ENCODE measurements at regions not wholly inside any gene's neighbourhood (a gene's known extent, or its start where the extent isn't known, plus 50 kb on each side); places are given as distances from the start of the nearest gene placed in this dataset.

DNA sequence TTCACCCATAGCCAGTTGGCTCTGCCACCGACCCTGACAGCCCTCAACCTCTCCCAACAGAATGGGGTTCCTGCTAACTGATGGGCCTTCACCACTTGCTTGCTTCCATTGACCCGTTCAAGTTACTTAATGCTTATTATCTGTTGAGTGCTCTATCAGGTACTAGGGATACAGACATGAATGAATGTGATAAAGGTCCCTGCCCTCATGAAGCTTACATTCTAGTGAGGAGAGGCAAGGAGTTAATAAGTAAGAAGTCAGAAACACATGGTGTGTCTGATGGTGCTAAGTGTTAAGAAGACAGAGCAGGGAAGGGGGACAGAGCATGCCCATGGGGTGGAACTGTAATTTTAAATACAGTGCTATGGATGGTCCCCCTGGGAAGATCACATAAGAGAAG is 107.5 kb upstream of the JUN start:
- DNase-seq = no peak

DNA sequence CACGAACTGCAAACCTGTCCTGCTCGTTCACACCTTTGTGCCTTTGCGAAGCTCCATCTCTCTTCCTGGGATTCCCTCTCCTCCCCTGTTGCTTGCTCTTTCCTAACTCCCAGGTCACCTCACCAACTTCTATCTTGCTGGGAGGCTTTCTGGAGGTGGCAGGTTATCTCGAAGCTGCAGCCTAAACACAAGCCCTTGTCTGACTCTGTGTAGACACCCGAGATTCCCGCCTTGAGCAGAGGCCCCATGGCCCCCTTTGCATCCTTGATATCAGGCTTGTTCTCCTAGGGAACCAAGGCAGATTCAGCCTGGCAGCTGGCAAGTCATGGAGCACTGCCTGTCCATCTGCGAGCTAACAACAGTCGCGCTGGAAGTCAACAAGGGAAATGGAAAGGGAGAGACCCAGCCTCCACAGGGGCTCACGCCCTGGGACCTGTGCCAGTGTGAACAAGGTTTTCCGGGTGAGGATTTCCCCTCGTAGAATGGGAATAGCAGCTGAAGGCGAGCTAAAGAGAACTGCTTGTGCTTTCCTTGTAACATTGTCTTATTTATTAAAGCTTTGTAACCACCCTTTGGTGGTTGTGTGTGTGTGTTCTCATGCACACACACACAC is 109.5 kb upstream of the JUN start:
- peak; percentile 94 for DNase-seq

DNA sequence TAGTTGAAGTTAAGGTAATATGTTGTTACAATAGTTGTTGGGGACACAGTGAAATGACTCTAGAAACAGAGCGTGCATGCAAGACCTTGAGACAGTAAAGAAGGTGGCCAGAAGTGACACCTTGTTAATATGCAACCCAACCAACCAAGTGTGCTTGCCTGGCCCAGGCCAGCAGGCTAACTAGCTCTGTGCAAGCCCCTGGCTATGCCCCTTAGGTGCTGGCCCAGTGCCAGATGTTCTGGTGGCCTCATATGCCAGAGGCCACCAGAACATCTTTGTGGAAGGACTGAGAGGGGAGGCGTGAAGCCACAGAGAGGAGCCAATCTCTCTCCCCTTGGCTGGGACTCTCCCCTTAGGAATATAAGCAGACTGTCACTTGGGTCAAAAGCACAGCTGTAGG is 111.2 kb upstream of the JUN start:
- DNase-seq = peak; percentile 23

DNA sequence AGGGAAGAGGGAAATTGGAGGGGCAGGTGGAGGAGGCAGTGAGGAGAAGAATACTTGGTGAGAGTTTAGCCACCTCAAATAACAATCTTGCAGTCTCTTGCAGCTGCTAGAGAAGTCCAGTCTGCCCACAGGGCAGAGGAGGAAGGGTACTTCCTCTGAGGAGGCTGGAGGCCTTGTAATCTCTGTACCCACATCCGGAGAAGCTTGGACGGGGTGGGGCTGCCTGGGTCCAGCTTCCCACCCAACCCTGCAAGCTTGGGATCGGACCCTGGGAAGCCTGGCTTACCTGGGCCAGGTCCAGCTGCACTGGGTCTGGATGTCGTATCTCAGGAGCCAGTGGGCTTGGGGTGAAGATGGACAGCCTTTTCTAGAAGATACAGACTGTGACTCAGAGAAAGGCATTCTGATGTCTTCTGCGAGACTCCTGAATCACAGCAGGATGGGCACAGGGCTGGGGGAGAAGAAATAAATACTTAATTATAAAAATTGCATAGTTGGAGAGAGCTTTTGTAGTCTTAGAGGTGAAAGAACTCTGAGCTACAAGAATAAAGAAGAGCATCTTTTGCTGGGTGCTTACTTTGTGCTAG is 111.8 kb upstream of the JUN start:
- DNase-seq = no peak

DNA sequence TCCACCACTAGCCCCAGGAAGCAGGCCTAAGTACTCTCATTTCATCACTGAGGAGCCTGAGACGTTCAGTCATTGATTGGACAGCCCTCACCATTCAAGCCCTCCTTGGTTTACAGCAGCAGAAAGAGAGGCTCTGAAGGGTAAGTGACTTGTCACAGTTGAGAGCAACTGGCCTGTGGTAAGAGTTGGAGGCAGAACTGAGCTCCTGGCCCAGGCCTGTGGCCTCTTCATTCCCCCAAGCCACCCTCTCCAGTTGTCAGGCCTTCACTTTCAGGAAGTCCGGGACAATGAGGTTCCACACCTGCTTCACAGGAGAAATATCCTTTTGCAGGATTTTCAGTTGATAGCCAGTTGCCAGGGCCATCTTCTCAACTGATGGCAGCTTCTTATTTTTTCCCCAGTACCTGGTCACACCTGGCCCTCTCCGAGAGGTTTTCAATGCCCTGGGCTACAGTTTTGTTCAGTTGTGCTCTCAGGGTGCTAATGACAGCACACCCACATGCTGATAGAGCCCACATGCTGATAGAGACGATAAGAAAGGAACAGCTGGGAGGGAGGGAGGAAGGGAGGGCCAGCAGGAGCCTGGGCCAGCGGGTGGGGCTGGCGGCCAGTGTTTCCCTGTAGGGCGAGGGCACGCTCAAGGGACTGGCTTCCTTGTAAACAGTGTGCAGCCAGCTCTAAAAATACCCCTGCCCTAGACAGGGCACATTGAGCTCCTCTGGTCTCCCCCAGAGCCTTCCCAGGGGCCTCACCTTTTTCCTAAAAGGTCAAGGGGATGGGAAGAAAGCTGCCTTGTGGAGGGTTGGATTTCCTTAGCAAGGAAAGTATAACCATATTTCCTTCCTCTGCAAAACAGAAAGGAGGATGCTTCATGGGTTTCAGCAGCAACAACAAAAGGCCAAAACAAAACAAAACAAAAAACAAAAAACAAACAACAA is 112.7 kb upstream of the JUN start:
- peak; percentile 93 for DNase-seq

DNA sequence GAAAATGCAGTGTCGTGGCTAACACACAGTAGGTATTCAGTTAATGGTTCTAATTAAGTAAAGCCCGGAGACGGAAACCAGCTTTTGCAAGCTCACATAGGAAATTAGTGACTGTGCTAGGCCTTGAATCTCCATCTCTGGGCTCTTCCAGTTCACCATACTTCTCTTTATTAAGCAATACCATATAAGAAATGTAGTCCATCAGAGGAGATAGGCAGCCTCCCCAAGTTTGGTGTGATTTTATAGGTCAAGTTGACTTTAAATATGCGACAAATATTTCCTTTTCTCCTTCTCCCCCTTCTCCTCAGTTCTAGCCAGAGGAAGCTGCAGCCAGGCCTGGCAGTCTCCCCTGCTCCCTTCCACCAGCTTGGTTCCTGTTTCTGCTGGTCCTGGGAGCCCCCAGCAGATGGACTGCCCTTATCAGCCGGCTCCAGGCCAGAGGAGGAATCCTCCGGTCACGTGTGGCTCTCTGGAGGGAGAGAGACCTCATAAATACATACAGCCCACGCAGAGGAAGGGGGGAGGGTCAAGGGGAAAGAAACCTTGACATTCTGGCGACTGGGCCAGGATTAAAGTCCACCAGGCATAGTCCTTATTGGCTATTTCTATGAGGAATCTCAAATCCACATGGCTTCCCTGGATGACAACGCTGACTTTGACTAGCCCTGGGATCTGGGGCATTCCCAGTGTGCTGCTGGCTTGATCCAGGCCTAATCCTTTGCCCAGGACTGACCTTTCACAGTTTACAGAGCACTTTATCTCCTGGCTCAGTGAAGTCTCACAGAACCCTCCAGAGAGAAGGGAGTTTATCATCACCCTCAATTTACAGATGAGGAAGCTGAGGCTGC is 115.1 kb upstream of the JUN start:
- no peak for DNase-seq

DNA sequence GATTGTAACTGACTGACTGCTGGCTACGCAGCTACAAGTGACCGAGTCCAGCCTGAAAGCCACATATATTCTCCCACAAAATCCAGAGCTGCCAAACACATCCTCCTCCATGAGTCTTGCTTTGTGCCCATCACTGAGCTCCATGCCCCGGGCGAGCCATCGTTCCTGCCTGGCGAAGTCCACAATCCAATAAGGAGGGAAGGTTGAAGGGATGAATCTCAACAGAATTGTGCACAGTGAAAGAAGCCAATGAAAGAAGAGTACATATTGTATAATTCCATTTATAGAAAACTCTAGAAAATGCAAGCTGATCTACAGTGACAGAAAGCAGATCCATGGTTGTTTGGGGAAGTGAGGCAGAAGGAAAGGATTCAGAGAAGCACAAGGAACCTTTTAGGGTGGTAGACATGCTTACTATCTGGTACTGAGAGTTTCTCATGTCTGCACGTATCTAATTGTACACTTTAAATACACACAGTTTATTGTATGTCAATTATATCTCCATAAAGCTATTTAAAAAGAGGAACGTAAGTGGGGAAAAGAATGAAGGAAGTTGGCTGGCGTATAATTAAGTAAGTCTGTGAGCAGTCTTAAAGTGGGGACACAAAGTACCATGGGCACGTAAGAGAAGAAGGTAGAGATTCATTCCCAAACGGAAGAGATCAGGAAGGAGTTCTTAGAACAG is 115.9 kb upstream of the JUN start:
- DNase-seq = no peak

DNA sequence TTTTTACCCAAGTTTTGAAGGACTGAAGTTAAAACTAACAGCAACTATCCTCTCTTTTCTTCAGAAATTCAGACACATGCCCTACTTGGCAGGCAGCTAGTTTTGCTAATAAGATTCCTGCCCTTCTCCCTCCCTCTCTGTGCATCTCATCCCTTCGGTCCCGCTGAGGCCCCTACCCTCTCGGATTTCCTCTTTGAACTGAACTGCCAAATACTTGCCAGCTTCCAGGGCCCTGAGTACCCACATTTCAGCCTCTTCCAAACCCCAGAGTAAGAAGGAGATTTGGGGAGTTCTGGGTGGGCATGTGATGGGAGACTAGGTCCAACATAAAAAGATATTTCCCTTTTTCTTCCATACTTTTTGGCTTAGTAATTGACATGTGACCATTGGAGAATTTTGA is 116.5 kb upstream of the JUN start:
- DNase-seq = no peak

DNA sequence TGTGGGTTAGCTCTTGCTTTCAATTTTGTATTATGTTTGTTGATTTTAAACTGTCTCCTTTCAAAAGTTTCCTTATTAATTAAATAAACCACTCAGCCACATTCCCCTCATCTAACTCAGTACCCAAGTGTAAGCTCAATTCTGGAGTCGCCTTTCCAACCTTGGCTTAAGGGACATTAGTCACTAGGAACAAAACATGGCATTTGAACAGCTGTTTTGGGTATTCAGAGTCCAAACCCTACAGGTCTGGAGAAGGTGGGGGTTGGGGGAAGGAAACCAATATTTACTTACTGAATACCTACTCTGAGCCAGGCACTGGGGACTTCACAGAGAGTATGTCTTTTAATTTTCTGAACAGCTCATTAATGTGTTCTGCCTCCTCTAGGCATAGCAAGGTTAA is 117.2 kb upstream of the JUN start:
- peak; percentile 78 for DNase-seq

DNA sequence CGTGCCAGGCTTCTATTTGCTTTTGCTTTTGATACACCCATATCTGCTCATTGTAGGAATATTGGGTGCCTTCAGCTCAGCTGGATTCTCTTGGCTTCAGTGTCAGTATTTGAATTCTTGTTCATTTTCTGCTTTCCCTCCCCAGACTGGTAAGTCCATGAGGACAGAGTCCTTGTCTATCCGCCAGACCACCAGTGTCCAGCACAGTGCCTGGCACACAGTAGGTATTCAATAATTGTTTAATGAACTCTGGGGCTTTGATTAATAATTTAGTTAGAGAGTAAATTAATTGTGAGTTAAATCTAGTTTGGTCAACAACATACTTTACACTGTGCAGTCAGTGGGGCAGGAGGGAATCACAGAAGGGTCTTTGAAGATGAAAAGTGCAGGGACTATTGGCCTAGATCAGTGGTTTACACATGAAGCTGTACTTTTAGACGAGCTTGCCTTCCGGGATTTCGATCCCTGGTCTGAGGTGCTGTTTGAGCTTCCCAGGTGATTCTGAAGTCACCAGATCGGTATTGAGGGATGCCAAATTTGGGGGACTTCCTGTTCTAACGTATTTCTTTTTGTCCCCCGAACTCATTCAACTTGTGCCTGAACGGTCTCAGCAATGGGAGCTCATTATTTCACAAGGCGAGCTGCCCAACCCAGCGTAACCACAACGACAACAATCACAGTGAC is 119.1 kb upstream of the JUN start:
- no peak for DNase-seq

DNA sequence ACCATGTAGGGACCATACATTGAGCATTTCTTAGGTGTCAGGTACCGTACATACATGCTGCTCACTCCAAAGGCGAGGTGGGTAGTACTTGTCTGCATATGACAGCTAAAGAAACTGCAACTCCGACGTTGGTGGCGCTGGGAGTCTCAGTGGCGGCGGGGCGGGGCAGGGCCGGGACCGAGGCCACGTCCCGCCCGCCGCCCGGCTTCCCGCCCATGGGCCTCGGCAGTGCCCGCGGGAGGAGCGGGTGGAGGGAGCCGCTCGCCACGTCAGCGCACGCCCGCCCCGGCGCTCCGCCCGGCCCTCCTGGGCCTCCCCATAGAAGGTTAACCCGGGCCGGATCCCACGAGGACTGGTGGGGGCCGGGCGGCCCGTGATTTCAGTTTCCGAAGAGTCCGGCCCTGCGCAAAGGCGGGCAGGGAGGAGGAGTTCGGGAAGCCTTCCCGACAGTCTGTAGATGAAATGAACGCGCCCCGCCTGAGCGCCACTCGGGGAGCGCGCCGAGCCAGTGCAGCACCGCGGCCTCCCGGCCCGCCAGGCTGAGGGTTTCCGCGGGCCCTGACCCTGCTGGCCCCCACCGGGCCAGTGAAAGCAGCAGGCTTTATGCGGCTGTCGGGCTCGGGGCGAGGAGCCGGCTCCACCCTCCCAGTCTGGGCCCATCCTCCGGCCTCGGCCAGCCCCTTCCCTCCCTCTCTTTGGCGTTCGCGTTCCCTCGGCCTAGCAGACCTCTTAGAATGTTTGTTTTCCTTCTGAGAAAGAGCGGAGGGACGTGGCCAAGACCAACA is 119.9 kb upstream of the JUN start:
- DNase-seq = peak; percentile 79

DNA sequence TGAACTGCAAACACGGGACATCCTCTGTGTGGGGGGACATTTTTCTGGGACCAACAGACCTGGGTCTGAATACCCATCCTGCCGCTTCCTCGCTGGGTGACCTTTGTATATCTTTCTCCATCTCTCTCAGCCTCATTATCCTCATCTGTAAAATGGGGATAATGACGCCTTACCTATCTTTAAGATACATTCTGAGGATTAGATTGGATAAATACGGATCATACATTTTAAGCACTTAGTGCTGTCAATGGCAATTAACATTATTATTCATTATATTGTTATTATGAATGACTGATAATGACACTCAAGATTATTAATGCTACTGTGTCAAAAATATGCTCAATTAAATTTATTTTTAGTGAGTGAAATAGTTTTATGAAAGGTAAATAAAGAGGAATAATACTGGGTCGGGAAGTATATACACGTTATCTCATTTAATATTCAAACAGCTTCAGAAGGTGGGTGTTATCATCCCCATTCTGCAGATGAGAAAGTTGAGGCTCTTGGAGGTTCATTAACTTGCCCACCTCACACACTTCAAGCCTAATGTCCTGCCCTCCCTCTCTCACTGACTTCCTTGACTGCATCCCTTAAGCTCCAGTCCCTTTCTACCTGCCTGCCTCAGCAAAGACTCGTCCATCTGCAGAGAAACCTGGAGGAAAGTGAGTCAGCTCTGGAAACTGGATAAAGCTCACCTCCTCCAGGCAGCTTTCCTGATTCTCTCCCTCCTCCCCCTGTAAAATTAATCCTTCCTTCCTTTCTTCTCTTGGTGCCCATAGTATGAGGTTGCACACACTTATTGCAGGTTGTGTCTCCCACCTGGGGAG is 120.7 kb upstream of the JUN start:
- no peak for DNase-seq

DNA sequence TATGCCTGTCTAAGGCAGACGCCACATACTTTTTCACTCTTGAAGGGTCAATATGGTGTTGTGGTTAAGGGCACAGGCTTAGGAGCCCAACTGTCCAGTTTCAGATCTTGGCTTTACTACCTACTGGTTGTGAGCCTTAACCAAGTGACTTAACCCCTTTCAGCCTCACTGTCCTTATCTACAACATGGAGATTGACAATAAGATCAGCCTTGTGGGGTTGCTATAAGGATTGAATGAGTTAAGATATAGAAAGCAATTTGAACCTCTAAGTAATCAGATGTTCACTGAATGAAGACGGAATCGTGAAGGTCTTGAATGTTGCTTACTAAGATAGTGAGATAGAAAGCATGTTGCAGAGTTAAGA is 121.3 kb upstream of the JUN start:
- DNase-seq = no peak

DNA sequence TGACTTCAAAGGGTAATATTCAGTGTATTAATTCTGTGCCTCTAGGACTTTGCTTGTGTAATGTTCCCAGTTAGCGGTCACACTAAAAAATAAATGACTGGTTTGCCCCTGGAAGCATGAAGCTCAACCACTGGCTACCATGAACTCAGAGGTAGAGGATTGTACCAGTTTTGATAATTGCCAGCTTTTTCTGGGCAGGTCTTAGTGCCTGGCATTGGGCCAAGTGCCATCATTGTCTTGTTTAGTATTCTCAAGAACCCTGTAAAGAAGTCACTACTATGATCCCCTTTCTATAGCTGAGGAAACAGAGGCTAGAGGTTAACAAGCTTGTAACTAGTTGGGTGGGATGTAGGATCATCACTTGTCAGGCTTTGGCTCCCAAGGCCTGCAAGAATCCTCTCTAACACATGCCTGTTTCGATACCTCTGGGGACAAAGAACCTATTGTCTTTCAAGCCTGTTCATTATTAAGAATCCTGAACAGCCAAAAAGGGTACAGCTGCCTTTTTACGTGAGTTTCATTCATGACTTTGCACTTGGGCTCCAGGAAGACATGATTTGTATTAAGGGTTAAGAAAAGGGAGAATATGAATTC is 121.9 kb upstream of the JUN start:
- DNase-seq = peak; percentile 21

DNA sequence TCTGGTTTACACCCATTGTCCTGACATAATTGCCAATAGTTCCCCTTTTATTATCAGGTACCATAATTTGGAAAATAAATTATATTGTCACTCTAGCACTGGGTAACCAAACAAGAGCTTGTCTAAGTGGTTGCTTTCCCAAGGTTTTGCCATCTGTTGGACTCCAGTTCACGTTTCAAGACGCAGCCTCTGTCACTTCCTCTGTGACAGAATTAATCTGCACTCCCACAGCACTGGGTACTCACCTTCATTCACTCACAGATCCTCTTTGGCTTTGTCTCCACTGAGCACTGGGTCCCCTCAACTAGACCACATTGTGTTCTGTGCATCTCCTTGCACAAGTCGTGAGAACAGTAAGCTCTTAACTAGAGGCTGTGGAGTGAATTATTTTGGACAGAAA is 123.6 kb upstream of the JUN start:
- peak; percentile 78 for DNase-seq

DNA sequence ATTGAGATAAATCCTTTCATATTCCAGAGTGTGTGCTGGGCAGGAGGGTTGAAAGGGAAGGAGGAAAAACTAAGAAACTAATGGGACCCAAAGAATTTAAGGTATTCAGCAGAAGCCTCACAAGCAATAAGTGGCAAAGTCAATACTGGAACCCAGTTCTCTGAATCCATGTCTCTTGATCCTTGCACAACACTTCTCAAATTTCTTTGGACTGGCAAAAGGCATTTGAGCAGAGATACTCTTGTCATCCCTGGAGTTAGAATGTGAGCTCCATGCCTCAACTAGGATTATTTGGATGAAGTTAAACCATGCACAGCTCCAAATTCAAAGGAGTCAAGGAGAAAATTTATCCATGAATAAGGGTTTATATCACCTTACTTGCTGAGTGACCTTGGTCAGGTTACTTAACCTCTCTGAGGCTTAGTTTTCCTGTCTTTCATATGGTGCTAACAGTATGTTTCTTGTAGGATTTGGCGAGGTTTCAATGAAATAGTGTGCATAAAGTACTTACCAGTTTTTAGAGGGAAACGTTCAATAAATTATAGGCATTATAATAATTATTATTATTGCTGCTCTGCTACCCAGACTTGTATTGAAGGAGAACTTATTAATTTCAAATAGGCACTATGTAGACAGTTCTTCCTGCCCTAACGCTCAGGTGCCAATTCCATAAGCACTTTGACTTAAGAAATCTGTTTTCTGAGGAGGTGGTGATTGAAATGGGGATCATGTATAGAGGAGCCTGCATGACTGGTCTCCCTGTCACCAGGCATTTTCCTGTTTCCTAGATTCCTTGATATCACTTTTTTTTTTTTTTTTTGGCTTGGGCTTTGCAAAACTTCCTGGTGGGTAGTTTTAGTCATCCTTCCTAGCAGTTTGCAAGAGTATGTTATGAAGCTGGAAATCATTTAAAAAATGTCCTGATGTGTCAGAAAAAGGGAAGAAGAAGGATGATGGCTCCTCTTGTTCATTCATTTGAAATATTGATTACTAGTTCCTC is 125.0 kb upstream of the JUN start:
- no peak for DNase-seq

DNA sequence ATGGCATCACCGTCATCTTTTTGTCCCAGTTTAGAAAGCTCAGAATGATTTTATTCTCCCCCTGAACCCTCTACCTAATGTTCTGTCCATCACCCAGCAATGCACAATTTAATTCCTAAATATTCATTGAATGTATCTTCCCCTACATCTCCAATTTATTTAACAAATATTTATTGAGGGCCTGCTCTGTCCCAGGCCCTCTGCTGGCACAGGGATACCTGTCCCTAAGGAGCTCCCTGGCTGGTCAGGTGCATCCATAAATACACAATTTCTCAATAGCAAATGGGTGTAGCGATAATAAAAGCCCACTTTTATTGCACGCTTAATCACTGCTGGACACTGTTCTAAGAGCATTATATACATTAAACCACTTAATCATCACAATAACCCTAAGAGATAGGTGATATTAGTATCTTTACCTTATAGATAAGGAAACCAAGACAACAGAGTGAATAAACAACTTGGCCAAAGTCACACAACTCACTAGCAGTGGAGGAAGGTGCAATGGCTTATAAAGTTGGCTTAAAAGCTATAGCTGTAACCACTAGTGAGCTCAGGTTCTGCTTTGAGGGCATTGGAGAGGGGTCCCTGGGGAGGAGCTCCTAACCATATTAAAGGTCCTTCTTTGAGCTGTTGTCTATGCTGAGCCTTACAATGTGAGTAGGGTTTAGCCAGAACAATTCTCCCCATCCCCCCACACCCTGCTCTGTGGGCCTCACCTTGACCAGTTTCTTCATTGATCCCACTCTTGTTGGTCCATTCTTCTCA is 126.3 kb upstream of the JUN start:
- no peak for DNase-seq

Data from NCI-H69 (cell line).